HEK293 (cell line): ENCODE measurements at regions not wholly inside any gene's neighbourhood (a gene's known extent, or its start where the extent isn't known, plus 50 kb on each side); places are given as distances from the start of the nearest gene placed in this dataset.

Experiments
- MEIS1 ChIP-seq: sonication (generic); formaldehyde crosslinking; IDR thresholded peaks from 2 replicates; pipeline ENCODE4 v1.8.1; 2022; ENCODE audit warnings: missing genetic modification reagents, mild to moderate bottlenecking, borderline replicate concordance
- SCRT1 ChIP-seq: fragments of 450-650 bp; formaldehyde crosslinking; IDR thresholded peaks from 2 replicates; pipeline ENCODE4 v1.5.1; 2016; ENCODE audit warnings: missing biosample characterization, missing genetic modification characterization, borderline replicate concordance
- ZNF292 ChIP-seq: fragments of 450-650 bp; formaldehyde crosslinking; IDR thresholded peaks from 2 replicates; pipeline ENCODE4 v1.5.1; 2016; ENCODE audit warnings: low read depth, missing biosample characterization, missing genetic modification characterization, borderline replicate concordance
- ZNF830 ChIP-seq: fragments of 450-650 bp; IDR thresholded peaks from 2 replicates; pipeline ENCODE4 v1.5.0; 2018; ENCODE audit warnings: missing biosample characterization, missing genetic modification characterization, low read depth, mild to moderate bottlenecking, moderate library complexity
- TF ChIP-seq, protein P1 (sequence below): fragments of 450-650 bp; formaldehyde crosslinking; IDR thresholded peaks from 2 replicates; pipeline ENCODE4 v1.5.1; 2016; ENCODE audit warnings: missing biosample characterization, missing genetic modification characterization
- TF ChIP-seq, protein P2 (sequence below): fragments of 450-650 bp; formaldehyde crosslinking; IDR thresholded peaks from 2 replicates; pipeline ENCODE4 v1.5.1; 2016; ENCODE audit warnings: missing biosample characterization, missing genetic modification characterization
- TF ChIP-seq, protein P3 (sequence below): fragments of 450-650 bp; formaldehyde crosslinking; IDR thresholded peaks from 2 replicates; pipeline ENCODE4 v1.5.1; 2016; ENCODE audit warnings: missing biosample characterization, missing genetic modification characterization, low read depth

DNA sequence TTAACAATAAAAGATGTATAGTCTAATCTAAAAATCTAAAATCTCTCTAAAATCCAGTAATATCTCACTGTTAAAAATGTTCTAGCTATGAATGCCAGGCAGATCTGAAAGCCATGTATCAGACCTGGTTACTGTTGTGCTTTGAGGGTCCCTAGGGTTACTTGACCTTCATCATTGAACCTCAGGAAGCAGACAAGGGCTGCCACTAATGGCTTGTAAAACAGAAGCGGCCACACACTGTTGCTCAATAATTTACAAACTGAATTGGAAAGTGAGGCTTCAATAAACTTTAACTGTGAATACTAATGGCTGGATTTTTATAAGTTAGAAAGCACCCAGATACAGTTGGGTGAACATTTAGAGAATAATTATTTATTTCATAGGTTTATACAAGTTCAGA lies 198.0 kb upstream of the RPS23 start:
- TF ChIP-seq SCRT1 (tag by site-specific recombination) (no peak), ZNF830 (tag by site-specific recombination) (no peak), MEIS1 (CRISPR knock-in tag) (no peak), ZNF292 (tag by site-specific recombination) (no peak)
- TF ChIP-seq, protein P1, sequence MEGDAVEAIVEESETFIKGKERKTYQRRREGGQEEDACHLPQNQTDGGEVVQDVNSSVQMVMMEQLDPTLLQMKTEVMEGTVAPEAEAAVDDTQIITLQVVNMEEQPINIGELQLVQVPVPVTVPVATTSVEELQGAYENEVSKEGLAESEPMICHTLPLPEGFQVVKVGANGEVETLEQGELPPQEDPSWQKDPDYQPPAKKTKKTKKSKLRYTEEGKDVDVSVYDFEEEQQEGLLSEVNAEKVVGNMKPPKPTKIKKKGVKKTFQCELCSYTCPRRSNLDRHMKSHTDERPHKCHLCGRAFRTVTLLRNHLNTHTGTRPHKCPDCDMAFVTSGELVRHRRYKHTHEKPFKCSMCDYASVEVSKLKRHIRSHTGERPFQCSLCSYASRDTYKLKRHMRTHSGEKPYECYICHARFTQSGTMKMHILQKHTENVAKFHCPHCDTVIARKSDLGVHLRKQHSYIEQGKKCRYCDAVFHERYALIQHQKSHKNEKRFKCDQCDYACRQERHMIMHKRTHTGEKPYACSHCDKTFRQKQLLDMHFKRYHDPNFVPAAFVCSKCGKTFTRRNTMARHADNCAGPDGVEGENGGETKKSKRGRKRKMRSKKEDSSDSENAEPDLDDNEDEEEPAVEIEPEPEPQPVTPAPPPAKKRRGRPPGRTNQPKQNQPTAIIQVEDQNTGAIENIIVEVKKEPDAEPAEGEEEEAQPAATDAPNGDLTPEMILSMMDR (tag by site-specific recombination) = no peak
- TF ChIP-seq, protein P2, sequence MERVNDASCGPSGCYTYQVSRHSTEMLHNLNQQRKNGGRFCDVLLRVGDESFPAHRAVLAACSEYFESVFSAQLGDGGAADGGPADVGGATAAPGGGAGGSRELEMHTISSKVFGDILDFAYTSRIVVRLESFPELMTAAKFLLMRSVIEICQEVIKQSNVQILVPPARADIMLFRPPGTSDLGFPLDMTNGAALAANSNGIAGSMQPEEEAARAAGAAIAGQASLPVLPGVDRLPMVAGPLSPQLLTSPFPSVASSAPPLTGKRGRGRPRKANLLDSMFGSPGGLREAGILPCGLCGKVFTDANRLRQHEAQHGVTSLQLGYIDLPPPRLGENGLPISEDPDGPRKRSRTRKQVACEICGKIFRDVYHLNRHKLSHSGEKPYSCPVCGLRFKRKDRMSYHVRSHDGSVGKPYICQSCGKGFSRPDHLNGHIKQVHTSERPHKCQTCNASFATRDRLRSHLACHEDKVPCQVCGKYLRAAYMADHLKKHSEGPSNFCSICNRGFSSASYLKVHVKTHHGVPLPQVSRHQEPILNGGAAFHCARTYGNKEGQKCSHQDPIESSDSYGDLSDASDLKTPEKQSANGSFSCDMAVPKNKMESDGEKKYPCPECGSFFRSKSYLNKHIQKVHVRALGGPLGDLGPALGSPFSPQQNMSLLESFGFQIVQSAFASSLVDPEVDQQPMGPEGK = no peak
- TF ChIP-seq, protein P3, sequence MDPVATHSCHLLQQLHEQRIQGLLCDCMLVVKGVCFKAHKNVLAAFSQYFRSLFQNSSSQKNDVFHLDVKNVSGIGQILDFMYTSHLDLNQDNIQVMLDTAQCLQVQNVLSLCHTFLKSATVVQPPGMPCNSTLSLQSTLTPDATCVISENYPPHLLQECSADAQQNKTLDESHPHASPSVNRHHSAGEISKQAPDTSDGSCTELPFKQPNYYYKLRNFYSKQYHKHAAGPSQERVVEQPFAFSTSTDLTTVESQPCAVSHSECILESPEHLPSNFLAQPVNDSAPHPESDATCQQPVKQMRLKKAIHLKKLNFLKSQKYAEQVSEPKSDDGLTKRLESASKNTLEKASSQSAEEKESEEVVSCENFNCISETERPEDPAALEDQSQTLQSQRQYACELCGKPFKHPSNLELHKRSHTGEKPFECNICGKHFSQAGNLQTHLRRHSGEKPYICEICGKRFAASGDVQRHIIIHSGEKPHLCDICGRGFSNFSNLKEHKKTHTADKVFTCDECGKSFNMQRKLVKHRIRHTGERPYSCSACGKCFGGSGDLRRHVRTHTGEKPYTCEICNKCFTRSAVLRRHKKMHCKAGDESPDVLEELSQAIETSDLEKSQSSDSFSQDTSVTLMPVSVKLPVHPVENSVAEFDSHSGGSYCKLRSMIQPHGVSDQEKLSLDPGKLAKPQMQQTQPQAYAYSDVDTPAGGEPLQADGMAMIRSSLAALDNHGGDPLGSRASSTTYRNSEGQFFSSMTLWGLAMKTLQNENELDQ (tag by site-specific recombination) = no peak
